SK-N-SH (cell line): ENCODE measurements at regions not wholly inside any gene's neighbourhood (a gene's known extent, or its start where the extent isn't known, plus 50 kb on each side); places are given as distances from the start of the nearest gene placed in this dataset.

Source experiments
- CTCF ChIA-PET: fragments of 300-600, 350-600 bp; formaldehyde crosslinking; extraction: SDS; loops from one replicate; lab custom pipeline; 2021; lab: Yijun Ruan, JAX
- POLR2A ChIA-PET: fragments of 350-600 bp; sonication (Branson Sonifier 250); formaldehyde crosslinking; extraction: SDS; loops from one replicate; lab custom pipeline; 2020; ENCODE audit warnings: antibody characterized with exemption, inconsistent platforms; lab: Yijun Ruan, JAX
- DNase-seq: peaks from one replicate; pipeline ENCODE4 v3.0.0; 2012
- H2AFZ ChIP-seq: fragments of 200-600 bp; sonication (generic); 2 replicates; pipeline ENCODE4 v1.8.1; 2016; ENCODE audit warnings: antibody characterized with exemption, mild to moderate bottlenecking, low read depth
- H3F3A ChIP-seq: fragments of 200-600 bp; sonication (generic); replicated peaks from 2 replicates; pipeline ENCODE3; 2016; ENCODE audit warnings: antibody characterized with exemption, mild to moderate bottlenecking; ENCODE audit not compliant: insufficient read depth
- H3K27ac ChIP-seq, 2 experiments: fragments of 200-500 bp in 1 of 2; fragments of 200-600 bp in 1 of 2; sonication (Bioruptor generic) in 1 of 2; sonication (generic), shearing (Covaris generic) in 1 of 2; 2 replicates each; pipeline versions ENCODE4 v1.5.1 to v1.6.1; 2014 to 2016; ENCODE audit warnings: low read depth in 2 of 2, inconsistent platforms in 1 of 2, low read length in 1 of 2, mild to moderate bottlenecking in 1 of 2, mixed read lengths in 1 of 2
- H3K27me3 ChIP-seq: fragments of 200-600 bp; sonication (generic), shearing (Covaris generic); 2 replicates; pipeline ENCODE4 v1.6.1; 2016; ENCODE audit warnings: mixed run types; ENCODE audit not compliant: insufficient read depth
- H3K36me3 ChIP-seq, 2 experiments: fragments of 200-500 bp in 1 of 2; fragments of 200-600 bp in 1 of 2; sonication (Bioruptor generic) in 1 of 2; sonication (generic) in 1 of 2; replicated peaks in 1 of 2; 2 replicates each; pipeline versions ENCODE3 to v1.5.1; 2014 to 2016; ENCODE audit warnings: low read length in 1 of 2, mild to moderate bottlenecking in 1 of 2; ENCODE audit not compliant: insufficient read depth in 2 of 2, control insufficient read depth in 1 of 2
- H3K4me1 ChIP-seq, 2 experiments: fragments of 200-500 bp in 1 of 2; fragments of 200-600 bp in 1 of 2; sonication (Bioruptor generic) in 1 of 2; sonication (generic), shearing (Covaris generic) in 1 of 2; 2 replicates each; pipeline versions ENCODE4 v1.5.1 to v1.6.1; 2014 to 2016; ENCODE audit warnings: low read depth in 1 of 2, low read length in 1 of 2, mixed run types in 1 of 2; ENCODE audit not compliant: insufficient read depth in 2 of 2, control insufficient read depth in 1 of 2
- H3K4me2 ChIP-seq: fragments of 200-600 bp; sonication (generic), shearing (Covaris generic); 2 replicates; pipeline ENCODE4 v1.6.1; 2017; ENCODE audit warnings: mixed run types
- H3K4me3 ChIP-seq, 2 experiments: fragments of 200-500 bp in 1 of 2; fragments of 200-600 bp in 1 of 2; sonication (Bioruptor generic) in 1 of 2; sonication (generic), shearing (Covaris generic) in 1 of 2; 2 replicates each; pipeline versions ENCODE4 v1.5.1 to v1.8.1; 2014 to 2016; ENCODE audit warnings: low read depth in 2 of 2, inconsistent platforms in 1 of 2, low read length in 1 of 2, mild to moderate bottlenecking in 1 of 2, mixed read lengths in 1 of 2, moderate library complexity in 1 of 2
- H3K79me2 ChIP-seq: fragments of 200-600 bp; sonication (generic); 2 replicates; pipeline ENCODE4 v1.8.1; 2017; ENCODE audit warnings: mild to moderate bottlenecking; ENCODE audit not compliant: insufficient read depth
- H3K9ac ChIP-seq: fragments of 200-600 bp; sonication (generic); 2 replicates; pipeline ENCODE4 v1.6.1; 2017; ENCODE audit warnings: mixed run types
- H3K9me2 ChIP-seq: fragments of 200-600 bp; sonication (generic); 2 replicates; pipeline ENCODE4 v1.6.1; 2017; ENCODE audit warnings: mixed run types
- H3K9me3 ChIP-seq: fragments of 200-600 bp; sonication (generic); 2 replicates; pipeline ENCODE4 v1.6.1; 2017; ENCODE audit warnings: mixed run types, mild to moderate bottlenecking, moderate library complexity
- H4K20me1 ChIP-seq: fragments of 200-600 bp; sonication (generic); 2 replicates; pipeline ENCODE4 v1.6.1; 2017; ENCODE audit warnings: mild to moderate bottlenecking, mixed run types; ENCODE audit not compliant: insufficient read depth
- CTCF ChIP-seq: fragments of 200-600 bp; sonication (generic); IDR thresholded peaks from 2 replicates; pipeline ENCODE4 v1.6.1; 2017; ENCODE audit warnings: antibody characterized with exemption, mild to moderate bottlenecking, moderate library complexity
- ELF1 ChIP-seq: IDR thresholded peaks from 2 replicates; pipeline ENCODE4 v1.4.0; 2012
- EP300 ChIP-seq, 2 experiments: IDR thresholded peaks; 2 replicates each; pipeline versions ENCODE4 v1.4.0 to v1.6.1; 2012; ENCODE audit warnings: borderline replicate concordance in 1 of 2, low read depth in 1 of 2, low read length in 1 of 2
- EZH2phosphoT487 ChIP-seq: fragments of 200-600 bp; sonication (generic); IDR thresholded peaks from 2 replicates; pipeline ENCODE4 v1.6.1; 2017; ENCODE audit warnings: low read depth, mixed run types, mild to moderate bottlenecking, antibody characterized with exemption, moderate library complexity, borderline replicate concordance
- FOXJ3 ChIP-seq: sonication (generic); formaldehyde crosslinking; IDR thresholded peaks from 2 replicates; pipeline ENCODE4 v1.5.1; 2020; ENCODE audit warnings: mild to moderate bottlenecking, missing genetic modification reagents
- GABPA ChIP-seq: IDR thresholded peaks from 2 replicates; pipeline ENCODE4 v1.4.0; 2012; ENCODE audit warnings: low read depth, mild to moderate bottlenecking
- GATA2 ChIP-seq: sonication (generic); formaldehyde crosslinking; IDR thresholded peaks from 2 replicates; pipeline ENCODE4 v1.5.0; 2020; ENCODE audit warnings: mild to moderate bottlenecking, missing genetic modification reagents
- IRF3 ChIP-seq: fragments of 150-350 bp; IDR thresholded peaks from 2 replicates; pipeline ENCODE4 v1.6.1; 2016; ENCODE audit warnings: mild to moderate bottlenecking, low read depth, low read length
- MAX ChIP-seq: IDR thresholded peaks from 2 replicates; pipeline ENCODE4 v1.4.0; 2012; ENCODE audit warnings: low read depth
- NRF1 ChIP-seq: IDR thresholded peaks from 2 replicates; pipeline ENCODE4 v1.6.1; 2012; ENCODE audit warnings: low read depth, mild to moderate bottlenecking, low read length
- POLR2AphosphoS5 ChIP-seq: IDR thresholded peaks from 2 replicates; pipeline ENCODE4 v1.6.1; 2012; ENCODE audit warnings: low read depth, low read length
- RAD21 ChIP-seq: IDR thresholded peaks from 2 replicates; pipeline ENCODE4 v1.6.1; 2012; ENCODE audit warnings: mild to moderate bottlenecking, low read length
- RCOR1 ChIP-seq: fragments of 150-350 bp; IDR thresholded peaks from 2 replicates; pipeline ENCODE4 v1.6.1; 2017; ENCODE audit warnings: antibody characterized with exemption, low read length
- RXRA ChIP-seq: IDR thresholded peaks from 2 replicates; pipeline ENCODE4 v1.4.0; 2012; ENCODE audit warnings: low read depth, mild to moderate bottlenecking, borderline replicate concordance
- SIN3A ChIP-seq: IDR thresholded peaks from 2 replicates; pipeline ENCODE4 v1.6.1; 2012; ENCODE audit warnings: low read depth, mild to moderate bottlenecking, low read length, moderate library complexity, borderline replicate concordance
- SMC3 ChIP-seq: IDR thresholded peaks from 2 replicates; pipeline ENCODE4 v1.6.1; 2012; ENCODE audit warnings: low read depth, low read length, improper control_type of control experiment
- TCF12 ChIP-seq: IDR thresholded peaks from 2 replicates; pipeline ENCODE4 v1.4.0; 2012
- TF ChIP-seq, protein P1 (sequence below): fragments of 150-350 bp; IDR thresholded peaks from 2 replicates; pipeline ENCODE4 v1.6.1; 2017; ENCODE audit warnings: antibody characterized with exemption, low read length, low read depth, borderline replicate concordance

- Histone ChIP-seq H3F3A (no peaks in the 10 kb centered on the region), H3K4me2 (no peak overlapping the region), H2AFZ (no peak overlapping the region), H3K27ac (no peak overlapping the region)
- no peak for DNase-seq
- TF ChIP-seq RAD21: no peak
- TF ChIP-seq IRF3: no peak
- no peak for TF ChIP-seq TCF12
- TF ChIP-seq, protein P1, sequence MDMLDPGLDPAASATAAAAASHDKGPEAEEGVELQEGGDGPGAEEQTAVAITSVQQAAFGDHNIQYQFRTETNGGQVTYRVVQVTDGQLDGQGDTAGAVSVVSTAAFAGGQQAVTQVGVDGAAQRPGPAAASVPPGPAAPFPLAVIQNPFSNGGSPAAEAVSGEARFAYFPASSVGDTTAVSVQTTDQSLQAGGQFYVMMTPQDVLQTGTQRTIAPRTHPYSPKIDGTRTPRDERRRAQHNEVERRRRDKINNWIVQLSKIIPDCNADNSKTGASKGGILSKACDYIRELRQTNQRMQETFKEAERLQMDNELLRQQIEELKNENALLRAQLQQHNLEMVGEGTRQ: no peak
- TF ChIP-seq EZH2phosphoT487: no peak
- TF ChIP-seq RXRA: no peak
- TF ChIP-seq POLR2AphosphoS5: no peak
- TF ChIP-seq RCOR1: no peak
- TF ChIP-seq CTCF: no peak
- no peak for TF ChIP-seq SIN3A
- no peak for TF ChIP-seq ELF1
- TF ChIP-seq GATA2 (CRISPR knock-in tag): no peak
- no peak for TF ChIP-seq MAX
- no peak for TF ChIP-seq FOXJ3 (CRISPR knock-in tag)
- no peak for TF ChIP-seq NRF1
- no peak for TF ChIP-seq SMC3
- no peak for TF ChIP-seq EP300 (IDR thresholded peaks at IDR 0.05; ENCODE audit: borderline replicate concordance in 1 of 2, low read depth in 1 of 2, low read length in 1 of 2)
- no peak for TF ChIP-seq GABPA
- TF ChIP-seq, all 33 proteins: peak for 0
- Histone ChIP-seq H3K27me3 (no peaks in the 10 kb centered on the region), H3K4me3 (no peak overlapping the region), H4K20me1 (no peaks in the 10 kb centered on the region), H3K9ac (no peak overlapping the region), H3K9me2 (no peaks in the 10 kb centered on the region), H3K79me2 (no peaks in the 10 kb centered on the region), H3K4me1 (no peaks in the 10 kb centered on the region), H3K9me3 (no peaks in the 10 kb centered on the region), H3K36me3 (no peaks in the 10 kb centered on the region)
- ChIA-PET POLR2A (no interaction called here), CTCF (no interaction called here)
Measured at GRCh38 chrX:149097786-149098185, 407.3 kb downstream of the IDS start.
